ENCODE measurements at regions not wholly inside any gene's neighbourhood (a gene's known extent, or its start where the extent isn't known, plus 50 kb on each side); places are given as distances from the start of the nearest gene placed in this dataset.

- in situ Hi-C loops (cut with MboI) (no loop called here), intact Hi-C loops (cut with micrococcal nuclease) (no loop called here)
- POLR2A ChIA-PET = no interaction called here
- FAIRE-seq (no peak), DNase-seq (ENCODE audit: extremely low read depth in 1 of 4, low spot score in 3 of 4) (no peak), ATAC-seq (no peak)
- BruUV-seq (replicated peaks) = no TSS peak
- H3K9ac ChIP-seq (ENCODE audit: insufficient read depth in 1 of 2, low read depth in 2 of 2, low read length in 2 of 2) = no peak overlapping the region
- no peak overlapping the region for H2AFZ ChIP-seq (ENCODE audit: low read depth, low read length)
- TF ChIP-seq CTCF (IDR thresholded peaks at IDR 0.05 in 2 of 3, conservative IDR thresholded peaks at IDR 0.05 in 1 of 3; ENCODE audit: insufficient read depth in 2 of 3, low read depth in 1 of 3, low read length in 3 of 3) = no peak
- no peak for TF ChIP-seq ZNF507 (tag; conservative IDR thresholded peaks at IDR 0.05)
- TF ChIP-seq ZNF274 (IDR thresholded peaks at IDR 0.05; ENCODE audit: borderline replicate concordance, low read depth, low read length) = no peak
- TF ChIP-seq ZBTB33 (CRISPR knock-in tag; IDR thresholded peaks at IDR 0.05) = no peak
- no peak for TF ChIP-seq KLF16 (IDR thresholded peaks at IDR 0.05)
- no peak for TF ChIP-seq ZNF551 (CRISPR knock-in tag; IDR thresholded peaks at IDR 0.05)
- no peak for TF ChIP-seq MCM2 (IDR thresholded peaks at IDR 0.05; ENCODE audit: low read depth)
- TF ChIP-seq ILF3 (IDR thresholded peaks at IDR 0.05; ENCODE audit: borderline replicate concordance) = no peak
- TF ChIP-seq HINFP (tag; conservative IDR thresholded peaks at IDR 0.05; ENCODE audit: low read depth) = no peak
- TF ChIP-seq DACH1 (IDR thresholded peaks at IDR 0.05; ENCODE audit: partially characterized antibody) = no peak
- no peak for TF ChIP-seq MECOM (CRISPR knock-in tag; IDR thresholded peaks at IDR 0.05)
- TF ChIP-seq E2F6 (IDR thresholded peaks at IDR 0.05; ENCODE audit: borderline replicate concordance in 1 of 2, extremely low read depth in 1 of 2, insufficient read depth in 1 of 2, insufficient read length in 1 of 2, low read depth in 1 of 2, low read length in 1 of 2, poor library complexity in 1 of 2, severe bottlenecking in 1 of 2) = no peak
- TF ChIP-seq TARDBP (IDR thresholded peaks at IDR 0.05) = no peak
- no peak for TF ChIP-seq POLR2G (IDR thresholded peaks at IDR 0.05; ENCODE audit: low read depth, low read length)
- no peak for TF ChIP-seq ZNF277 (CRISPR knock-in tag; IDR thresholded peaks at IDR 0.05; ENCODE audit: borderline replicate concordance)
- no peak overlapping the region for H3K4me3 ChIP-seq
- H3K9me1 ChIP-seq (ENCODE audit: control insufficient read depth, insufficient read depth, low read length) = no peaks in the 10 kb centered on the region
- no peak overlapping the region for H3K4me2 ChIP-seq (ENCODE audit: insufficient read depth, low read length)
- no peaks in the 10 kb centered on the region for H3K4me1 ChIP-seq (replicated peaks in 1 of 2; ENCODE audit: control insufficient read depth in 2 of 2, insufficient read depth in 2 of 2, low read length in 2 of 2)
- H3K27me3 ChIP-seq (ENCODE audit: control insufficient read depth in 2 of 2, insufficient read depth in 2 of 2, low read length in 2 of 2) = no peaks in the 10 kb centered on the region
- no peaks in the 10 kb centered on the region for H3K9me3 ChIP-seq (replicated peaks; ENCODE audit: control insufficient read depth, insufficient read depth, low read depth, low read length)
- 0% methylated on average over 2 of the region's 2 CpGs for WGBS (ENCODE audit: insufficient coverage, low coverage, missing lambda C conversion rate)
- H3K79me2 ChIP-seq (ENCODE audit: control insufficient read depth, insufficient read depth, low read length) = no peaks in the 10 kb centered on the region
- H3K36me3 ChIP-seq (ENCODE audit: control insufficient read depth, insufficient read depth, low read length) = no peaks in the 10 kb centered on the region
- no peak overlapping the region for H3K27ac ChIP-seq (ENCODE audit: extremely low read depth, low read depth, low read length)
- no peaks in the 10 kb centered on the region for H4K20me1 ChIP-seq (replicated peaks; ENCODE audit: control insufficient read depth, insufficient read depth, low read length)
- CTCF ChIA-PET (ENCODE audit: low intra/inter-chr PET ratio) = no interaction called here
These were observed 87.1 kb downstream of the SLIT2 start for GRCh38 chr4:20338841-20339240.
